ENCODE measurements at regions not wholly inside any gene's neighbourhood (a gene's known extent, or its start where the extent isn't known, plus 50 kb on each side); places are given as distances from the start of the nearest gene placed in this dataset.
A peak's percentile ranks its signal among the peaks of the same experiment; 100 is the strongest.

- H3K4me2 ChIP-seq: no peak overlapping the region
- no peaks in the 10 kb centered on the region for H3K9me3 ChIP-seq (ENCODE audit: low read depth)
- TF ChIP-seq CTCF (IDR thresholded peaks at IDR 0.05): no peak
- TF ChIP-seq EZH2phosphoT487 (IDR thresholded peaks at IDR 0.05): no peak
- no peak for TF ChIP-seq EZH2 (IDR thresholded peaks at IDR 0.05)
- no peak overlapping the region for H3K9ac ChIP-seq
- DNase-seq (ENCODE audit: low spot score): no peak
- no peaks in the 10 kb centered on the region for H3K9me3 Mint-ChIP-seq
- H3K27ac Mint-ChIP-seq: peak overlapping the region; percentile 40
- H3K4me3 Mint-ChIP-seq: no peak overlapping the region
- no peaks in the 10 kb centered on the region for H3K36me3 Mint-ChIP-seq
- no peaks in the 10 kb centered on the region for H3F3A ChIP-seq (ENCODE audit: low read depth)
- H3K27ac ChIP-seq: no peak overlapping the region
- H2AFZ ChIP-seq (replicated peaks): no peak overlapping the region
- H4K20me1 ChIP-seq (ENCODE audit: low read depth): no peaks in the 10 kb centered on the region
- no peaks in the 10 kb centered on the region for H3K27me3 ChIP-seq
- H3K79me2 ChIP-seq (ENCODE audit: low read depth): no peaks in the 10 kb centered on the region
- H3K4me1 Mint-ChIP-seq: no peaks in the 10 kb centered on the region
- H3K27me3 Mint-ChIP-seq (ENCODE audit: insufficient read depth, low read depth): peaks cover 2% of the 10 kb centered on the region
- H3K4me1 ChIP-seq: no peaks in the 10 kb centered on the region
- no peaks in the 10 kb centered on the region for H3K36me3 ChIP-seq
- no peak overlapping the region for H3K4me3 ChIP-seq
These were observed 62.9 kb upstream of the SERPINE2 start for GRCh38 chr2:224101820-224102630.

- Mint-ChIP-seq H3K4me1 (no peaks in the 10 kb centered on the region), H3K27ac (no peak overlapping the region)
- H2AFZ ChIP-seq (replicated peaks): no peak overlapping the region
These were observed 61.0 kb upstream of the SERPINE2 start for GRCh38 chr2:224099861-224100643.

GRCh38 chr2:224098481-224099230, 59.6 kb upstream of the SERPINE2 start:
- H3K4me1 ChIP-seq: no peaks in the 10 kb centered on the region
- Mint-ChIP-seq H3K27ac (no peak overlapping the region), H3K4me3 (no peak overlapping the region), H3K27me3 (ENCODE audit: insufficient read depth, low read depth) (peaks cover 2% of the 10 kb centered on the region), H3K9me3 (no peaks in the 10 kb centered on the region), H3K4me1 (no peaks in the 10 kb centered on the region), H3K36me3 (no peaks in the 10 kb centered on the region)
- no peak overlapping the region for H2AFZ ChIP-seq (replicated peaks)
- H3K4me2 ChIP-seq: no peak overlapping the region
- H3K27ac ChIP-seq: no peak overlapping the region
- H3K27me3 ChIP-seq: no peaks in the 10 kb centered on the region
- no peaks in the 10 kb centered on the region for H3F3A ChIP-seq (ENCODE audit: low read depth)
- H4K20me1 ChIP-seq (ENCODE audit: low read depth): no peaks in the 10 kb centered on the region
- no peak overlapping the region for H3K4me3 ChIP-seq
- H3K36me3 ChIP-seq: no peaks in the 10 kb centered on the region
- no peak overlapping the region for H3K9ac ChIP-seq
- DNase-seq (ENCODE audit: low spot score): no peak
- H3K79me2 ChIP-seq (ENCODE audit: low read depth): no peaks in the 10 kb centered on the region
- TF ChIP-seq EZH2 (IDR thresholded peaks at IDR 0.05): no peak
- no peak for TF ChIP-seq EZH2phosphoT487 (IDR thresholded peaks at IDR 0.05)
- TF ChIP-seq CTCF (IDR thresholded peaks at IDR 0.05): no peak
- H3K9me3 ChIP-seq (ENCODE audit: low read depth): no peaks in the 10 kb centered on the region

More at GRCh38 chr2:224099861-224100643, 61.0 kb upstream of the SERPINE2 start:
- DNase-seq (ENCODE audit: low spot score): no peak
- no peaks in the 10 kb centered on the region for H3K9me3 ChIP-seq (ENCODE audit: low read depth)
- no peaks in the 10 kb centered on the region for H3F3A ChIP-seq (ENCODE audit: low read depth)
- Mint-ChIP-seq H3K9me3 (no peaks in the 10 kb centered on the region), H3K36me3 (no peaks in the 10 kb centered on the region), H3K4me3 (no peak overlapping the region), H3K27me3 (ENCODE audit: insufficient read depth, low read depth) (peaks cover 2% of the 10 kb centered on the region)
- H3K4me1 ChIP-seq: no peaks in the 10 kb centered on the region
- H3K9ac ChIP-seq: no peak overlapping the region
- H4K20me1 ChIP-seq (ENCODE audit: low read depth): no peaks in the 10 kb centered on the region
- H3K27ac ChIP-seq: no peak overlapping the region
- H3K4me3 ChIP-seq: no peak overlapping the region
- no peak overlapping the region for H3K4me2 ChIP-seq
- no peaks in the 10 kb centered on the region for H3K36me3 ChIP-seq
- TF ChIP-seq EZH2 (IDR thresholded peaks at IDR 0.05) (no peak), CTCF (IDR thresholded peaks at IDR 0.05) (no peak), EZH2phosphoT487 (IDR thresholded peaks at IDR 0.05) (no peak)
- no peaks in the 10 kb centered on the region for H3K79me2 ChIP-seq (ENCODE audit: low read depth)
- no peaks in the 10 kb centered on the region for H3K27me3 ChIP-seq
